WTC11 (cell line): ENCODE measurements at regions not wholly inside any gene's neighbourhood (a gene's known extent, or its start where the extent isn't known, plus 50 kb on each side); places are given as distances from the start of the nearest gene placed in this dataset.

ENCODE experiments used
- ATAC-seq: fragments of 200-7000 bp; cut with Tn5 transposase; 2 replicates; pipeline ENCODE4 v1.10.0; 2021; ENCODE audit warnings: mild to moderate bottlenecking, moderate library complexity
- CTCF ChIA-PET: fragments of 300-600 bp; sonication (Branson Sonifier 250); formaldehyde crosslinking; loops from one replicate; lab custom pipeline; 2021; ENCODE audit warnings: antibody characterized with exemption; lab: Charles Lee
- POLR2A ChIA-PET: fragments of 350-600 bp; sonication (Branson Sonifier 250); formaldehyde crosslinking; loops from one replicate; lab custom pipeline; 2021; ENCODE audit warnings: antibody characterized with exemption; lab: Charles Lee
- DNase-seq: peaks from one replicate; pipeline ENCODE4 v3.0.0; 2021; ENCODE audit warnings: low spot score
- H3K27ac Mint-ChIP-seq: 2 replicates; pipeline ENCODE4 v1.8.0; 2021; ENCODE audit warnings: mixed read lengths
- H3K27me3 Mint-ChIP-seq: 2 replicates; pipeline ENCODE4 v1.8.0; 2021; ENCODE audit warnings: low read depth, mild to moderate bottlenecking, moderate library complexity, mixed read lengths
- H3K36me3 Mint-ChIP-seq: 2 replicates; pipeline ENCODE4 v1.8.0; 2021; ENCODE audit warnings: mixed read lengths
- H3K4me1 Mint-ChIP-seq: 2 replicates; pipeline ENCODE4 v1.8.0; 2022; ENCODE audit warnings: mixed read lengths
- H3K4me3 Mint-ChIP-seq: 2 replicates; pipeline ENCODE4 v1.8.0; 2021; ENCODE audit warnings: mild to moderate bottlenecking, moderate library complexity, mixed read lengths
- H3K9me3 Mint-ChIP-seq: 2 replicates; pipeline ENCODE4 v1.8.0; 2021; ENCODE audit warnings: mixed read lengths
- ATF1 ChIP-seq: sonication (generic); formaldehyde crosslinking; IDR thresholded peaks from 2 replicates; pipeline ENCODE4 v1.8.1; 2023; ENCODE audit warnings: mild to moderate bottlenecking, moderate library complexity, missing genetic modification reagents
- CBFB ChIP-seq: sonication (generic); formaldehyde crosslinking; IDR thresholded peaks from 2 replicates; pipeline ENCODE4 v1.8.1; 2022; ENCODE audit warnings: mild to moderate bottlenecking, low read depth, missing genetic modification reagents
- CREM ChIP-seq: sonication (generic); formaldehyde crosslinking; IDR thresholded peaks from 2 replicates; pipeline ENCODE4 v1.8.1; 2022; ENCODE audit warnings: mild to moderate bottlenecking, missing genetic modification reagents, moderate library complexity
- FOXP1 ChIP-seq: sonication (generic); formaldehyde crosslinking; IDR thresholded peaks from 2 replicates; pipeline ENCODE4 v1.8.0; 2022; ENCODE audit warnings: missing genetic modification reagents, mild to moderate bottlenecking, moderate library complexity, borderline replicate concordance
- GABPB1 ChIP-seq: sonication (generic); formaldehyde crosslinking; IDR thresholded peaks from 2 replicates; pipeline ENCODE4 v1.8.1; 2023; ENCODE audit warnings: mild to moderate bottlenecking, missing genetic modification reagents
- GRHL2 ChIP-seq: fragments of 250-450 bp; sonication (Bioruptor Pico); IDR thresholded peaks from 2 replicates; pipeline ENCODE4 v1.8.0; 2022; ENCODE audit warnings: mild to moderate bottlenecking, moderate library complexity; ENCODE audit not compliant: insufficient replicate concordance, severe bottlenecking
- MYBL2 ChIP-seq: sonication (generic); formaldehyde crosslinking; IDR thresholded peaks from 2 replicates; pipeline ENCODE4 v1.8.1; 2023; ENCODE audit warnings: mild to moderate bottlenecking, moderate library complexity, missing genetic modification reagents
- NFATC4 ChIP-seq: fragments of 250-450 bp; sonication (Bioruptor Pico); IDR thresholded peaks from 2 replicates; pipeline ENCODE4 v1.9.0; 2021; ENCODE audit warnings: mild to moderate bottlenecking
- NR1H2 ChIP-seq: sonication (generic); formaldehyde crosslinking; IDR thresholded peaks from 2 replicates; pipeline ENCODE4 v1.9.0; 2021; ENCODE audit warnings: mild to moderate bottlenecking, moderate library complexity, missing genetic modification reagents
- RORB ChIP-seq: fragments of 250-450 bp; sonication (Bioruptor Pico); IDR thresholded peaks from 2 replicates; pipeline ENCODE4 v1.9.0; 2021; ENCODE audit warnings: mild to moderate bottlenecking
- SMAD4 ChIP-seq: sonication (generic); formaldehyde crosslinking; IDR thresholded peaks from 2 replicates; pipeline ENCODE4 v1.8.0; 2022; ENCODE audit warnings: mild to moderate bottlenecking, missing genetic modification reagents
- TCF7 ChIP-seq: sonication (generic); formaldehyde crosslinking; IDR thresholded peaks from 2 replicates; pipeline ENCODE4 v1.8.0; 2022; ENCODE audit warnings: mild to moderate bottlenecking, low read depth, missing genetic modification reagents, moderate library complexity
- ZBTB21 ChIP-seq: sonication (generic); formaldehyde crosslinking; IDR thresholded peaks from 2 replicates; pipeline ENCODE4 v1.8.1; 2023; ENCODE audit warnings: mild to moderate bottlenecking, missing genetic modification reagents, borderline replicate concordance
- ZNF138 ChIP-seq: sonication (generic); formaldehyde crosslinking; conservative IDR thresholded peaks from 2 replicates; pipeline ENCODE4 v1.8.1; 2022; ENCODE audit warnings: mild to moderate bottlenecking, moderate library complexity, missing genetic modification reagents
- ZNF219 ChIP-seq: sonication (generic); formaldehyde crosslinking; IDR thresholded peaks from 2 replicates; pipeline ENCODE4 v1.8.0; 2023; ENCODE audit warnings: missing genetic modification reagents, mild to moderate bottlenecking, borderline replicate concordance
- ZNF396 ChIP-seq: fragments of 250-450 bp; sonication (Bioruptor Pico); IDR thresholded peaks from 2 replicates; pipeline ENCODE4 v1.8.0; 2021; ENCODE audit warnings: mild to moderate bottlenecking, moderate library complexity, borderline replicate concordance
- TF ChIP-seq, protein P1 (sequence below): sonication (generic); formaldehyde crosslinking; IDR thresholded peaks from 2 replicates; pipeline ENCODE4 v1.8.0; 2023; ENCODE audit warnings: missing genetic modification reagents, mild to moderate bottlenecking, borderline replicate concordance
- TF ChIP-seq, protein P2 (sequence below): sonication (generic); formaldehyde crosslinking; IDR thresholded peaks from 2 replicates; pipeline ENCODE4 v1.8.1; 2023; ENCODE audit warnings: mild to moderate bottlenecking, missing genetic modification reagents, moderate library complexity
- TF ChIP-seq, protein P3 (sequence below): fragments of 250-450 bp; sonication (Bioruptor Pico); IDR thresholded peaks from 2 replicates; pipeline ENCODE4 v1.9.0; 2021; ENCODE audit warnings: mild to moderate bottlenecking

DNA sequence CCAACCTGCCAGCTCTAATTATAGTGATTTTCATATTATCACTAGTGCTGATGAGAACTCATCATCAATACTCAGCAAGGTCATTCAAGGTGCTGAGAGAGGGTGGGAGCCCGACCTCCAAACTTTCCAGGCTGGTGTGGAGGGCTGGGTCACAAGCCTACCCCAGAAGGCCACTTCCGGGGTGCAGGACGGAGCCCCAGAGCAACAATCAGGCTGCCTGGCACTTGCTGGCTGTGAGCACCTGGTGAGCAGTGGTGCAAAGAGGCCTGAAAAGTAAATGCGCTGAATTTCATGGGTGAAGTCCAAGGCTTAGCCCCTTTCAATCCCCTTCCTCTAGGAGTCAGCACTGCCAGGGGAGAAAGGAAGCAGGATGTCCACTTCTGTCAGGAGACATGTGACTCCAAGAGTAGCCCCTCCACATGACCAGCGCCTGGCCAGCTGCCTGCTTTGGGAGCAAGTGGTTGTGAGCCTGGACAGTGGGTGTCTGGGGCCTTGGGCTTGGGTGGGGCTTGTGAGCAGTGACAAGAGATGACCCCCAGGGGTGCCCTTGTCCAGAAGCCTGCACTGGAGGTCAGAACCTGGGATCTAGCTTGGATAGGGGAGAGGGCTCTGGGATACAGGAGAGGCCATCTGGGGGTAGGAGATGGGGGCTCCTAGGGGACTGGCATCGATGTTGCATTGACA is 165.0 kb upstream of the TLE3 start:
- Mint-ChIP-seq H3K27ac (no peak overlapping the region), H3K27me3 (peaks cover 4% of the 10 kb centered on the region; the same call in 1 of the 2 replicates), H3K4me1 (peaks cover 21% of the 10 kb centered on the region), H3K36me3 (no peaks in the 10 kb centered on the region), H3K4me3 (no peak overlapping the region), H3K9me3 (no peaks in the 10 kb centered on the region)
- ATAC-seq (no peak), DNase-seq (no peak)
- TF ChIP-seq, protein P1, sequence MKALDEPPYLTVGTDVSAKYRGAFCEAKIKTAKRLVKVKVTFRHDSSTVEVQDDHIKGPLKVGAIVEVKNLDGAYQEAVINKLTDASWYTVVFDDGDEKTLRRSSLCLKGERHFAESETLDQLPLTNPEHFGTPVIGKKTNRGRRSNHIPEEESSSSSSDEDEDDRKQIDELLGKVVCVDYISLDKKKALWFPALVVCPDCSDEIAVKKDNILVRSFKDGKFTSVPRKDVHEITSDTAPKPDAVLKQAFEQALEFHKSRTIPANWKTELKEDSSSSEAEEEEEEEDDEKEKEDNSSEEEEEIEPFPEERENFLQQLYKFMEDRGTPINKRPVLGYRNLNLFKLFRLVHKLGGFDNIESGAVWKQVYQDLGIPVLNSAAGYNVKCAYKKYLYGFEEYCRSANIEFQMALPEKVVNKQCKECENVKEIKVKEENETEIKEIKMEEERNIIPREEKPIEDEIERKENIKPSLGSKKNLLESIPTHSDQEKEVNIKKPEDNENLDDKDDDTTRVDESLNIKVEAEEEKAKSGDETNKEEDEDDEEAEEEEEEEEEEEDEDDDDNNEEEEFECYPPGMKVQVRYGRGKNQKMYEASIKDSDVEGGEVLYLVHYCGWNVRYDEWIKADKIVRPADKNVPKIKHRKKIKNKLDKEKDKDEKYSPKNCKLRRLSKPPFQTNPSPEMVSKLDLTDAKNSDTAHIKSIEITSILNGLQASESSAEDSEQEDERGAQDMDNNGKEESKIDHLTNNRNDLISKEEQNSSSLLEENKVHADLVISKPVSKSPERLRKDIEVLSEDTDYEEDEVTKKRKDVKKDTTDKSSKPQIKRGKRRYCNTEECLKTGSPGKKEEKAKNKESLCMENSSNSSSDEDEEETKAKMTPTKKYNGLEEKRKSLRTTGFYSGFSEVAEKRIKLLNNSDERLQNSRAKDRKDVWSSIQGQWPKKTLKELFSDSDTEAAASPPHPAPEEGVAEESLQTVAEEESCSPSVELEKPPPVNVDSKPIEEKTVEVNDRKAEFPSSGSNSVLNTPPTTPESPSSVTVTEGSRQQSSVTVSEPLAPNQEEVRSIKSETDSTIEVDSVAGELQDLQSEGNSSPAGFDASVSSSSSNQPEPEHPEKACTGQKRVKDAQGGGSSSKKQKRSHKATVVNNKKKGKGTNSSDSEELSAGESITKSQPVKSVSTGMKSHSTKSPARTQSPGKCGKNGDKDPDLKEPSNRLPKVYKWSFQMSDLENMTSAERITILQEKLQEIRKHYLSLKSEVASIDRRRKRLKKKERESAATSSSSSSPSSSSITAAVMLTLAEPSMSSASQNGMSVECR (CRISPR knock-in tag): no peak
- TF ChIP-seq GRHL2 (no peak), ZNF396 (CRISPR knock-in tag) (no peak), MYBL2 (CRISPR knock-in tag) (no peak), NR1H2 (no peak), ZNF138 (CRISPR knock-in tag) (no peak), TCF7 (no peak), ZBTB21 (no peak), FOXP1 (CRISPR knock-in tag) (no peak), NFATC4 (CRISPR knock-in tag) (no peak), GABPB1 (no peak), SMAD4 (CRISPR knock-in tag) (no peak), ATF1 (CRISPR knock-in tag) (no peak), ZNF219 (CRISPR knock-in tag) (no peak), RORB (CRISPR knock-in tag) (no peak), CREM (no peak)
- TF ChIP-seq, protein P2, sequence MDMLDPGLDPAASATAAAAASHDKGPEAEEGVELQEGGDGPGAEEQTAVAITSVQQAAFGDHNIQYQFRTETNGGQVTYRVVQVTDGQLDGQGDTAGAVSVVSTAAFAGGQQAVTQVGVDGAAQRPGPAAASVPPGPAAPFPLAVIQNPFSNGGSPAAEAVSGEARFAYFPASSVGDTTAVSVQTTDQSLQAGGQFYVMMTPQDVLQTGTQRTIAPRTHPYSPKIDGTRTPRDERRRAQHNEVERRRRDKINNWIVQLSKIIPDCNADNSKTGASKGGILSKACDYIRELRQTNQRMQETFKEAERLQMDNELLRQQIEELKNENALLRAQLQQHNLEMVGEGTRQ (CRISPR knock-in tag): no peak
- TF ChIP-seq, protein P3, sequence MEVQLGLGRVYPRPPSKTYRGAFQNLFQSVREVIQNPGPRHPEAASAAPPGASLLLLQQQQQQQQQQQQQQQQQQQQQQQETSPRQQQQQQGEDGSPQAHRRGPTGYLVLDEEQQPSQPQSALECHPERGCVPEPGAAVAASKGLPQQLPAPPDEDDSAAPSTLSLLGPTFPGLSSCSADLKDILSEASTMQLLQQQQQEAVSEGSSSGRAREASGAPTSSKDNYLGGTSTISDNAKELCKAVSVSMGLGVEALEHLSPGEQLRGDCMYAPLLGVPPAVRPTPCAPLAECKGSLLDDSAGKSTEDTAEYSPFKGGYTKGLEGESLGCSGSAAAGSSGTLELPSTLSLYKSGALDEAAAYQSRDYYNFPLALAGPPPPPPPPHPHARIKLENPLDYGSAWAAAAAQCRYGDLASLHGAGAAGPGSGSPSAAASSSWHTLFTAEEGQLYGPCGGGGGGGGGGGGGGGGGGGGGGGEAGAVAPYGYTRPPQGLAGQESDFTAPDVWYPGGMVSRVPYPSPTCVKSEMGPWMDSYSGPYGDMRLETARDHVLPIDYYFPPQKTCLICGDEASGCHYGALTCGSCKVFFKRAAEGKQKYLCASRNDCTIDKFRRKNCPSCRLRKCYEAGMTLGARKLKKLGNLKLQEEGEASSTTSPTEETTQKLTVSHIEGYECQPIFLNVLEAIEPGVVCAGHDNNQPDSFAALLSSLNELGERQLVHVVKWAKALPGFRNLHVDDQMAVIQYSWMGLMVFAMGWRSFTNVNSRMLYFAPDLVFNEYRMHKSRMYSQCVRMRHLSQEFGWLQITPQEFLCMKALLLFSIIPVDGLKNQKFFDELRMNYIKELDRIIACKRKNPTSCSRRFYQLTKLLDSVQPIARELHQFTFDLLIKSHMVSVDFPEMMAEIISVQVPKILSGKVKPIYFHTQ (CRISPR knock-in tag): no peak
- CTCF ChIA-PET: no interaction called here
- POLR2A ChIA-PET: interaction anchor here (2.0 kb wide), 1 partner anchor 14 kb away, joined by 4 read pairs; no protein-coding TSS in a partner anchor

DNA sequence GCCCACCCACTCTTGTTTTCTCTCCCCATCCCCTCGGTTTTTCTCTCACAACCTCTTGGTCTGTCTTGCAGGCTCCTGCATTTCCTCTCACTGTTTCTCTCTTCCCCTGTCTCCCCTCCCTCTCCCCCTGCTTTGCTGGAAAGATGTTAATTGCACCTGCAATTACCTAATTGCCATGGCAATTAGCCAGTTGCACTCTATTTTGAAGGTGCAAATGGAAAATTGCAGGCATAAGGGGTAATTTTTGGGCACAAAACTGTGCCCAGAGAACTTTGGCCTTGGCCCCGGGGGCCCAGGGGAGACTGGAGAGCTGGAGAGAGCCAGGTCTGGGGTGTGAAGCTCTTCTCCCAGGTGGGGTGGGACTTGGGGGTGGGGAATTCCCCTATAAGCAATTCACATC is 164.5 kb upstream of the TLE3 start:
- ATAC-seq (no peak), DNase-seq (no peak)
- ChIA-PET POLR2A (no interaction called here), CTCF (no interaction called here)
- Mint-ChIP-seq H3K36me3 (no peaks in the 10 kb centered on the region), H3K4me3 (no peak overlapping the region), H3K27ac (no peak overlapping the region), H3K4me1 (peaks cover 21% of the 10 kb centered on the region), H3K9me3 (no peaks in the 10 kb centered on the region), H3K27me3 (peaks cover 4% of the 10 kb centered on the region; the same call in 1 of the 2 replicates)
- TF ChIP-seq CBFB (CRISPR knock-in tag): no peak
